Ovary (tissue), 3 donors: ENCODE measurements at regions not wholly inside any gene's neighbourhood (a gene's known extent, or its start where the extent isn't known, plus 50 kb on each side); places are given as distances from the start of the nearest gene placed in this dataset.

ENCODE experiments used
- EP300 ChIP-seq: sonication (generic); formaldehyde crosslinking; IDR thresholded peaks from one replicate; pipeline ENCODE4 v1.6.1; 2017; ENCODE audit warnings: antibody characterized with exemption
- TF ChIP-seq, protein P1 (sequence below), 3 donors: fragments of 450-650 bp in 2 of 3; fragments of 200-600 bp in 1 of 3; IDR thresholded peaks; one replicate each; pipeline versions ENCODE4 v1.5.1 to v1.8.0; 2016 to 2022; ENCODE audit warnings: antibody characterized with exemption in 3 of 3, mild to moderate bottlenecking in 1 of 3
- donor health status: DM: no; HTN: no; CAD: no.

DNA sequence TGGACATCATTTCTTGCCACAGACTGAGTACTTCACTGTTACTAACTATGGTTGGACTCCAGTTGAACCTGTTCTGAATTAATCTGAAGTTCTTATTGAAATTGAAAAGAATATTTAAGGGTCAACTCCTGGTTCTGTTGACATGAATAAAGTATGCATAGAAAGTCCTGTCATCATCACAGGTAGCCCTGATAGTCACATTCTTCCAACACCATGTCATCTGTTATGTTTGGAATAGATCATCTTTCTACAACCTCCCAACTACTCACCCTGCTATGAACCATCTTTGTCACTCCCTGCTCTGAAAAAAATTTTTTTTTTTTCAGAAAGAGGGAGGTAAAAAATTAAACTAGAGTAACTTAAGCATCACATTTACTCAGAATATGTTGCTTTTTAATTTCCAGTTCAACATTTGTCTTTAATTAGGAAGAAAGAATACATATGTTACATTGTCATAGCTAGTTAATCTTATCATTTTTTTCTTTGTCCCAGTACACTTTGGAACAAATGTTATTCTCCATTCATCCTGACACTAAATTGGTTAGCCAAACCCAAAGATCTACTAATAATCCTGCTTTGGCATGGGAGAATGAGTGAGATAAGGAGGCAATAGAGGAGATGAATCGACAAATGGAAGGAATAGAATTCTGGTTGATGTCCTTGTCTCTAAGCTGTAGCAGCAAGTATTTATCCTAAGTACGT lies 775.1 kb upstream of the NRSN1 start:
- no peak for TF ChIP-seq EP300
- TF ChIP-seq, protein P1, sequence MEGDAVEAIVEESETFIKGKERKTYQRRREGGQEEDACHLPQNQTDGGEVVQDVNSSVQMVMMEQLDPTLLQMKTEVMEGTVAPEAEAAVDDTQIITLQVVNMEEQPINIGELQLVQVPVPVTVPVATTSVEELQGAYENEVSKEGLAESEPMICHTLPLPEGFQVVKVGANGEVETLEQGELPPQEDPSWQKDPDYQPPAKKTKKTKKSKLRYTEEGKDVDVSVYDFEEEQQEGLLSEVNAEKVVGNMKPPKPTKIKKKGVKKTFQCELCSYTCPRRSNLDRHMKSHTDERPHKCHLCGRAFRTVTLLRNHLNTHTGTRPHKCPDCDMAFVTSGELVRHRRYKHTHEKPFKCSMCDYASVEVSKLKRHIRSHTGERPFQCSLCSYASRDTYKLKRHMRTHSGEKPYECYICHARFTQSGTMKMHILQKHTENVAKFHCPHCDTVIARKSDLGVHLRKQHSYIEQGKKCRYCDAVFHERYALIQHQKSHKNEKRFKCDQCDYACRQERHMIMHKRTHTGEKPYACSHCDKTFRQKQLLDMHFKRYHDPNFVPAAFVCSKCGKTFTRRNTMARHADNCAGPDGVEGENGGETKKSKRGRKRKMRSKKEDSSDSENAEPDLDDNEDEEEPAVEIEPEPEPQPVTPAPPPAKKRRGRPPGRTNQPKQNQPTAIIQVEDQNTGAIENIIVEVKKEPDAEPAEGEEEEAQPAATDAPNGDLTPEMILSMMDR (IDR thresholded peaks at IDR 0.05): no peak
